ENCODE measurements at regions not wholly inside any gene's neighbourhood (a gene's known extent, or its start where the extent isn't known, plus 50 kb on each side); places are given as distances from the start of the nearest gene placed in this dataset.

DNA sequence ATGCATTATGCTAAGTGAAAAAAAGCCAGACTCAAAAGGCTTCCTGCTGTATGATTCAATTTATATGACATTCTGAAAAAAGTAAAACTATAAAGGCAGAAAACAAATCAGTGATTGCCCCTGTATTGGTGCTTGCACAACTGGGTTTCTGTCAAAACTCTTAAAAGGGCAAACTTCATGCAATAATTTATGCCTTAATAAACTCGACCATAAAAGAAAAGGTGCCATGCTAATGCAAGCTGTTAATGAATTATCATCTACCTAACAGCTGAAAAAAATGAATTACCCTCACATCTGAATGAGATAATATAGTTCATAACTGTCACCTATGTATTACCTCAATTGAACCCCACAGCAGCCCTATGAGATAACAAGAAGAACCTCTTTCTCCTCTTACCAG is 120.8 kb upstream of the ATP1A1 start:
- H3K14ac ChIP-seq (ENCODE audit: insufficient read depth, low read length) = no peak overlapping the region
- H3K4ac ChIP-seq (ENCODE audit: low read depth, low read length) = no peak overlapping the region
- no peak for DNase-seq
- H3K23me2 ChIP-seq (ENCODE audit: insufficient read length, low read depth, low read length, poor library complexity, severe bottlenecking) = no peaks in the 10 kb centered on the region
- H4K5ac ChIP-seq (ENCODE audit: insufficient read length, low read depth, low read length) = no peak overlapping the region
- no peaks in the 10 kb centered on the region for H3K27me3 ChIP-seq (ENCODE audit: insufficient read depth, low read length)
- no peak overlapping the region for H2BK20ac ChIP-seq (ENCODE audit: low read depth, low read length, poor library complexity, severe bottlenecking)
- H3K4me2 ChIP-seq (ENCODE audit: insufficient read depth, insufficient read length, low read length) = no peak overlapping the region
- no peaks in the 10 kb centered on the region; a peak in 1 of 5 replicates for H3K9me3 Mint-ChIP-seq
- no peak overlapping the region for H3K4me3 Mint-ChIP-seq
- H3K79me1 ChIP-seq (ENCODE audit: insufficient read depth, low read depth, low read length, poor library complexity, severe bottlenecking) = no peaks in the 10 kb centered on the region
- H3K27ac ChIP-seq (ENCODE audit: insufficient read length, low read depth, low read length) = no peak overlapping the region
- WGBS (ENCODE audit: extremely low coverage, insufficient read length, low lambda C conversion rate) = no CpG with 5 or more reads among the region's 1 CpG
- no peak overlapping the region for H3K18ac ChIP-seq (ENCODE audit: insufficient read length, low read depth, low read length)
- no peak overlapping the region for H2AFZ ChIP-seq (ENCODE audit: low read length)
- H3K27me3 Mint-ChIP-seq (ENCODE audit: low read depth) = peaks cover 1% of the 10 kb centered on the region; the same call in 1 of the 2 replicates
- no peak overlapping the region for H3K56ac ChIP-seq (ENCODE audit: insufficient read length, low read depth, low read length)
- H2AK5ac ChIP-seq (ENCODE audit: insufficient read length, low read length) = no peak overlapping the region
- no peak overlapping the region for H2BK120ac ChIP-seq (ENCODE audit: low read depth, low read length, poor library complexity, severe bottlenecking)
- H3T11ph ChIP-seq (ENCODE audit: low read length) = no peak overlapping the region
- H4K8ac ChIP-seq (replicated peaks; ENCODE audit: insufficient read length, low read depth, low read length) = no peak overlapping the region
- no peak overlapping the region for H3K27ac Mint-ChIP-seq
- TF ChIP-seq CTCF (conservative IDR thresholded peaks at IDR 0.05) = no peak
- no peak overlapping the region for H2BK12ac ChIP-seq (ENCODE audit: insufficient read length, low read depth, low read length)
- no peak overlapping the region for H2BK5ac ChIP-seq (ENCODE audit: insufficient read length, low read length)
- no peak overlapping the region for H3K9ac ChIP-seq (ENCODE audit: extremely low read depth, insufficient read length, low read length)
- no peak overlapping the region for H4K91ac ChIP-seq (ENCODE audit: insufficient read length, low read depth, low read length)
- no peak overlapping the region for H3K23ac ChIP-seq (ENCODE audit: insufficient read length, low read depth, low read length)
- H3K9me3 ChIP-seq (ENCODE audit: control insufficient read depth, low read depth, low read length) = no peaks in the 10 kb centered on the region
- no peaks in the 10 kb centered on the region for H3K79me2 ChIP-seq (ENCODE audit: insufficient read depth, low read length)
- no peak overlapping the region for H2BK15ac ChIP-seq (ENCODE audit: low read depth, low read length)
- H3K4me1 Mint-ChIP-seq = peaks cover 7 to 10% of the 10 kb centered on the region in 2 experiments
- no peaks in the 10 kb centered on the region for H3K36me3 Mint-ChIP-seq (ENCODE audit: insufficient read depth in 1 of 3, low read depth in 3 of 3)
- no peaks in the 10 kb centered on the region for H4K20me1 ChIP-seq (ENCODE audit: control insufficient read depth, insufficient read depth, insufficient read length)
- H3K4me1 ChIP-seq (ENCODE audit: insufficient read depth, low read length) = no peaks in the 10 kb centered on the region
